ENCODE measurements at regions not wholly inside any gene's neighbourhood (a gene's known extent, or its start where the extent isn't known, plus 50 kb on each side); places are given as distances from the start of the nearest gene placed in this dataset.
"Not testable (repeated sequence)": the region's sequence is repeated elsewhere in the genome, so short reads cannot be mapped to it uniquely, and the experiment has no call there.

DNA sequence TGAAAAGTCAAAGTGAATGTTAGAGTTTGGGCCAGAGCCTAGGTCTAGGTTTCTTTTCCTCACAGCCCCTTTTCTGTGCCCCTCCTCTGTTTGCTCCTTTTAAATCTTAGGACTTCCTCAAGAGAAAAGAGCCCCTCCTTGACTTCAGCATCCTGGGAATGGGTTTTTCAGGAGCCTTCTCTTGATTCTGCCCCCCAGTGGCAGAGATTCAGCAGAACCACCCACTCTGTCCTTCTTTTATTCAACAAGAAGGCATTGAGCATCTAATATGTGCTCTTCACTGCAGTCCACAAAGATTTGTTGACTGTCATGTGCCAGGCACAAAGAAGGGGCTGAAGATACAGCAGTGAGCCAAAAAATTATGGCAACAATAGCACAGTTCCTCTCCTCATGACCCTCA lies 270.8 kb upstream of the CDH5 start:
- no peak for DNase-seq (ENCODE audit: low spot score)

DNA sequence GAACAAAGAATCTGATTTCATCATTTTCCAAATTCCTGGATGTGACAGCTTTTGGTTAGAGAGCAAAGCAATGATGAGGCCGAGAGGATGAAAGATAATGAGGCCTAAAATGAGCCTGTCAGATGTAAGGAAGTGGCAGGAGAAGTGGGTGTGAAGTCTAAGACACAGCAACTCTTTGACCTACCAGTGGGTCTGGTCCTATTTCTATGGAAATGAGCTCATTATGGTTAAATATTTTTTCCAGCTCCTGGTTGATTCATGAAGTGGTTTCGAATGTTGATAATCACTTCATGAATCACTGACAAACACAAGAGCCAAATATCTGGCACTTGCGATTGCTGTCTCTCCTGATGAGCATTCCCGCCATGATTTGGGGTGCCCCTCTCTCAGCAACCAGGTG lies 273.3 kb upstream of the CDH5 start:
- DNase-seq (ENCODE audit: low spot score) = no peak

DNA sequence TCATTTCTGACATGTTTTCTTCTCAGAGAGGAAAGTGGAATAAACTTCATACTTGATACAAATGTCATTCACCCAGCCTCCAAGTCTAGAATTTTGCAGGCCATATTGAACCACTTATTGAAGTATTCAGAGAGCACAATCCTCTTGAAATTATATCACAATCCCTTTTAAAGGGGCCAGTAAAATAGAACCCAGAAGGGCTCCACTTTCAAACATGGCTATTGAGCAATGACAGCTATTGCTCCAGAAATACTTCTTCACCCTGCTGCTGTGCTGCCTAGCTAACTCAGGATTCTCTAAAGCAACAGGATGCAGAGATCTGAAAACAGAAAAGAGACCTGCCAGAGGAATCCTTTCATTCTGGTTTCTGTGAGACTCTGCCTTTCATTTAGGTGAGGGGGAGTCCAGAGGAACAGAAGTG lies 275.0 kb upstream of the CDH5 start:
- DNase-seq (ENCODE audit: low spot score) = no peak

DNA sequence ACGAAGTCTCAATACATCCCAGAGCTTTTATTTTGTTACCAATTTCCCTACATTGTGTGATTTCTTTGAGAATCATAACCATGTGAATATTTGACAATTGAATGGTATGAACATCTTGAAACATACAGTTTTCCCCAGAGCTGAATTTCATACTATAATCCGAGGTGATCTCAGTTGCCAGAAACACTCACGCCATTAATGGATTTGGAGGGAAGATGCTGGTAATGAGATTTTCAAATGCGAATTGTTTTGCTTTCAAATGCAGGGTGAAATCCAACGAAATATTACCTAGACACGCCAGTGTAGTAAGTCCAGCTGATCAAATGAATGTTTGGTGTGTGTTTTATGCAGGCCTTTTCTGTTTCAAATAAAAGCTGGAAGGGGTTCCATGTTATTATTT lies 277.8 kb upstream of the CDH5 start:
- DNase-seq (ENCODE audit: low spot score) = no peak

DNA sequence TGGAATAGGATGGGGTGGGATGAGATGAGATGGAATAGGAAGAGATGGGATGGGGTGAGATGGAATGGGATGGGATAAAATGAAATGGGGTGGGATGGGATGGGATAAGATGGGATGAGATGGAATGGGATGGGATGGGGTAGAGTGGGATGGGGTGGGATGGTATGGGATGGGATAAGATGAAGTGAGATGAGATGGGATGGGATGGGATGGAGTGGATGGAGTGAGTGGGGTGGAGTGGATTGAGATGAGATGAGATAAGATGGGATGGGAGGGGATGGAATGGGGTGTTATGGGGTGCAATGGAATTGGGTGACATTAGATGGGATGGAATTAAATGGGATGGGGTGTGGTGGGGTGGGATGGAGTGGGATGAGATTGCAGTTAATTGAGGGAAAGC lies 279.2 kb upstream of the CDH5 start:
- DNase-seq (ENCODE audit: low spot score) = no peak

DNA sequence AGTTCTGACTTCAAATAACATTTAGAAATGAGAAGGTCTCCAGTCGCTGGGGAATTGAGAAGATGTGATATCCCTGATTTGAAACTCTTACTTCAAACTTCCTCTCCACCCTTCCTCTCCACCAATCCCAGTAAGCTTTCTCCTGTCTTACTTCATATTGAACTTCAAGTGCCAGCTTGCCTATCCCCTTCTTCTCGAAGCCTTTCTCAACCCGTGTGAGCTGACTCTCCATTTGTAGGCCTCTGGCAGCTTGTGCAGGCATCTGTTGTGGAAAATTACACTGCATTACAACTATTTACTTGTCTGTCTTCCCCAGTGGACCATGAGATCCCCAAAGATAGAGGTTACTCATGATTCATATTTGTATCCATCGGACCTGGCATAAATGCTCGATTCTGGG lies 280.8 kb upstream of the CDH5 start:
- no peak for DNase-seq (ENCODE audit: low spot score)

DNA sequence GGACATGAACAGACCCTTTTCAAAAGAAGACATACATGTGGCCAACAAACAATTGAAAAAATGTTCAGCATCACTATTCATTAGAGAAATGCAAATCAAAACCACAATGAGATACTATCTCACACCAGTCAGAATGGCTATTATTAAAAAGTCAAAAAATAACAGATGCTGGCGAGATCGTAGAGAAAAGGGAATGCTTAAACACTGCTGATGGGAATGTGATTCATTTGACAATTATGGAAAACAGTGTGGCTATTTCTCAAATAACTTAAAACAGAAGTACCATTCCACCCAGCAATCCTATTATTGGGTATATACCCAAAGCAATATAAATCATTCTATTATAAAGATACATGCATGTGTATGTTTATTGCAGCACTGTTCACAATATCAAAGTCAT lies 281.8 kb upstream of the CDH5 start:
- DNase-seq (ENCODE audit: low spot score) = not testable (repeated sequence)

DNA sequence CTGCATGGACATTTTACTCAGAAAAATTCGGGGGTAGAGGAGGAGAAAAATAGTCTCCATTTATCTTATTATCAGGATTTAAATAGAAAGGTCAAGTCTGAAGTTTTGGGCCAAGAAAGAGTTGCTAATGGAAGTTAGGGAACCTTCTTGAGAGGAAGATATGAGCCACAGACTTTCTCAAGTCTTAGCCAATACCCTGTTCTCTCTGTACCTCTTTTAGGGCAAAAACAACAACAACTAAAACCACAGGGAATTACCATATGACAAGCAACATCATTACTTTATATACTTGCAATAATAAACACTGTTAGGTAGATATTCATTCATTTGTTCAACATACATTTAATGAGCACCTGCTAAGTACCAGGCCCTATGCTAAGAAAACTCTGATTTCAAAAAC lies 282.2 kb upstream of the CDH5 start:
- DNase-seq (ENCODE audit: low spot score) = no peak

DNA sequence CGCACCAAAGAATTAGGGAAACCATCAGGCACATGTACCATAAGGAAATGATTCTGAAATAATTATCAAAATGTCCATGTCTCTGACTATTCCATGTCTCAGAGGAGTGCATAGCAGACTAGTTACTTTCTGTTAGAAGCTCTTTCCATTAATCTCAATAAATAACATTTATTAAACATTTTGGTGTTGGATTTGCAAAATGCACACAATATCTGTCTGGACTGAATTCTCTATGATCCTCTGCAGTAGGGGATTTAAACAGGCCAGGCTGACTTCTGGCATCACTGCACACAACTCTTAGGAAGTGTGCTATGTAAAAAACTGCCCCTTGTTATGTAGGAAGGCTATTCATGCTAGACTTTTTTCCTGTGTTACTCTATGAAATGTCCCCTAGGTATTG lies 283.3 kb upstream of the CDH5 start:
- DNase-seq (ENCODE audit: low spot score) = no peak

DNA sequence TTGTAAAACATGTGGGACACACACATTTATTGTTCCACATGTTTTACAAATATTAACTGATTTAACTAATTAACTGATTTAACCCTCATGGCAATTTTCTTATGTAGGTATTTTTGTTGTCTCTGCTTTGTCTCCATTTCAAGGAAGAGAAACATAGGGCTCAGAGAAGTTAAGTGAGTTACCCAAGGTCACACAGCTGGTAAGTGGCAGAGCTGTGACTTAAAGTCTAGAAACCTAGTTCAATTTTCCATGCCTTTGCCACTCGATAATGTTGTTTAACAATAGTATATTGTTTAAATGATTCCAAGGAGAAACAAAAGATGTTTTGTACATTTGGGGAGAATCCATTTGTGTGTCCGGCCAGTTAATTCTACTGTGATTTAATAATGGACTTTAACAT lies 284.1 kb upstream of the CDH5 start:
- DNase-seq (ENCODE audit: low spot score) = no peak

DNA sequence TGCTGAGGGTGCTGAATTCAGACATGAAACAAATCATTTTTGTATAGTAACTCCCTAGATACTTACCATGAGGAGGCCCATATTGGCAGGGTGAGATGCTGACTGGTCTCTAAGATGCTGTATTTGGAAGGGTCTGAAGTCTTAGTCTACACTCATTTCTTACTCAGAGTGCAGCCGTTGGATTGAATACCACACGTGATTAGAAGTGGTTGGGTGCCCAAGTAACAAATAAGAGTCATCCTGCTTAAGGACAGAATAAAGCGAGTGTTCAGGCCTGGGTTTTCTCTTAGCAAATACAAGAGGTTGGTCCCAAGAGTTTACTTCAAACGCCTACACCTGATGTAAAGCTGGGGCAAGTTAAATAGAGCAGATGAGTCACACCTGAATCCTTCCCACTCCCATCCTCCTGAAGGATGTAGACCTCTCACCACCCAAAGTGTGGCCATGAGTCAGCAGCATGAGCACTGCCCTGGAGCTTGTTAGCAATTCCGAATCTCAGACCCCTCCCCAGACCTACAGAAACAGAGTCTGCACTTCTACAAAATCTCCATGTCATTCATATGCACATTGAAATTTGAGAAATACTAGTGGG lies 284.6 kb upstream of the CDH5 start:
- no peak for DNase-seq (ENCODE audit: low spot score)

DNA sequence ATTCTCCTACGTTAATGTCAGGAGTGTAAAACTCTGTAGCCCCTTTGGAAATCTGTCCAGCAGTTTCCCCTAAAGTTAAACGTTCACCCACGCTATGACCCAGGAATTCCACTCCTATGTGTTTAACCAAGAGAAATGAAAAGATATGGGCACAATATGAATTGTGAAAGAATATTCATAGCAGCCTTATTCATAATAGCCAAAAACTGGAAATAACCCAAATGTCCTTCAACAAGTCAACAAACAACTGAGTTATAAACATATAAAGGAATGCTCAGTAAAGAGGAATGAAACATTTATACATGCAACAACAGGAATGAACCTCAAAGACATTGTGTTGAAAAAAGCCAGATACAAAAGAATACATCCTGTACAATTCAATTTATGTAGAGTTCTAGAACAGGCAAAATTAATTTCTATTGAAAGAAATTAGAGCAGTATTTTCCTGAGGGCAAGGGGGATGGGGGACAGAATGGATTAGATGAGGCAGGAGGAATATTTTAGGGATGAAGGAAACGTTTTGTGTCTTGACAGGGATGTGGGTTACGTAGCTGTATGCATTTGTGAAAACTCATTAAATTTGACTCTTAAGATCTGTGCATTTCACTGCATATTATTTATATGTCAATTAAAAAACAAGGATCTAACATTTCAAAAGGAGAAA lies 286.7 kb upstream of the CDH5 start:
- DNase-seq (ENCODE audit: low spot score) = no peak

DNA sequence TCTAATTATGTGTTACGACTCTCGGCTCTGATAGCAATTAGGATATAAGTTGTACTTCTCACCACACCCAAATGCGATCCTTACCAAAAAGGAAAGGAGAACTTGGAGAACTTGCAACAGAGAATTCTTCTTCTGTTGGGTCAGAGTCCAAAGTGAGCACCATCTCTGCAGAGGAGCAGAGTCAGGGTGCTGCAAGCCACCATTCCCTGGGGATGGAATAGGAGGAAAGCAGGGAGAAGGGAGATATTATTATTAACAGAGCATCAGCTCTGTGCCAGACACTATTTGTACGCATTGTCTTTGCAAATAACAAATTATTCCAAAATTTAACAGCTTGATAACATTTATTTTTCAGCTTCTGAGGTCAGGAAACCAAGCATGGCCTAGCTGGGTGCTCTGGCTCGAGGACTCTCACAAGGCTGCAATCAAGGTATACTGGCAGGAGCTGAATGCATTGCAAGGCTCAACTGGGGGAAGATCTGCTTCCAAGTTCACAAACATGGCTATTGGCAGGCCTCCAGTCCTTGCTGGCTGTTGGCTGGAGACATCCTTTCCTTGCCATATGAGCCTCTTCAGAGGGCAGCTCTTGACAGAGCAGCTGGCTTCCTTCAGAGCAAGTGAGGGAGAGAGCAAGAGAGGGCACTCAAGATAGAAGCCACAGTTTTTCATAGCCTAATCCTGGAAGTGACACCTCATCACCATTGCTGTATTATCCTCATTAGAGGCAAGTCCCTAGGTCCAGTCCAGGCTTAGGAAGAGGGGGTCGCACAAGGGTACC lies 296.2 kb upstream of the CDH5 start:
- no peak for DNase-seq (ENCODE audit: low spot score)

DNA sequence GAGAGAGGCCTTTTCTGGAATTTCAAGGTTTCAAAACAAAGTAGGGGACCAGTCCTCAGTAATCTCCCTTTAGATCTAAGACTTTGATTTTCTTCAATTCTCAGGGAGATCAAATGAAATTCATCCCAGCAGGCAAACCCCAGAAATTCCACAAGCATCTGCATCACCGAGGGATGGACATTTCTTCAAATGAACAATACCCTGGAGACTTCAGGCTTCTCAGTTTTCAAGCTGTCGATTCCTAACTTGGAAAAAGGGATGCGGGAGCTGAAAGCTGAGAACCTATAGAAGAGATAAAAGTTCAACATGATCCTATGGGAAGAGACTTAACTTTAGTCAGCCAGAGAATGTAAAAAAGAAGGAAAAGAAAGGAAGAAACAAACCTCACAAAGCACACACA lies 296.9 kb upstream of the CDH5 start:
- no peak for DNase-seq (ENCODE audit: low spot score)

DNA sequence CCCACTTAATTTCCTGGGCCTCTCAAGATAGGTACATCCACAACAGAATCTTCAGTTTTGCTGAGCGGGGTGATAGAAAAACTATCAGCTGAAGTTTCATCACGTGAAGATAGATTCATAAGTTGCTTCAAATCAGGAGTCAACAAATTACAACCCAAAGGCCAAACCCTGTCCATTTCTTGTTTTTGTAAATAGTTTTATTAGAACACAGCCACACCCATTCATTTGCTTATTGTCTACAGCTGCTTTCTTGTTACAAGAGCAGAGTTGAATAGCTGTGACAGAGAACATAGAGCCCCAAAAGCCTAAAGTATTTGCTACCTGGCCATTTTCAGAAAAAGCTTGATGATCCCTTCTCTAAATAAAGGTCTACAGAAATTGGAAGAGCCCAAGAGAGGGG lies 300.1 kb upstream of the CDH5 start:
- DNase-seq (ENCODE audit: low spot score) = no peak

DNA sequence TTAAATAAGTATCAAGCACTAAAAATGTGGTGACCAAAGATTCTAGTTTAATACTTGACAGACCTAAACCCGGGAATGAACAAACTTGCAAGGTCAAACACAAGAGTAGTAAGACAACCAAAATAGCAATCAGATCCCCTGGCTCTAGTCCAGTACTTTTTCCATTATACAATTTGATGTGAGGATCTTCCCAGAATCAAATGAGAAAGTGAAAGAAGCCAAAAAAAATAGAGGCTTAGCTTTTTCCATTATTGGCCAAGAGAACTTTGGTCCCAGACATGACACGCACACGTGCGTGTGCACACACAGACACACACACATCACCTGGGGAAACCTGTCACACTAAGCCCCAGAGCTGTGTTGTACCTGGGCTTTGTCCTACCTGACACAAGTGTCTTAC lies 300.6 kb upstream of the CDH5 start:
- no peak for DNase-seq (ENCODE audit: low spot score)

DNA sequence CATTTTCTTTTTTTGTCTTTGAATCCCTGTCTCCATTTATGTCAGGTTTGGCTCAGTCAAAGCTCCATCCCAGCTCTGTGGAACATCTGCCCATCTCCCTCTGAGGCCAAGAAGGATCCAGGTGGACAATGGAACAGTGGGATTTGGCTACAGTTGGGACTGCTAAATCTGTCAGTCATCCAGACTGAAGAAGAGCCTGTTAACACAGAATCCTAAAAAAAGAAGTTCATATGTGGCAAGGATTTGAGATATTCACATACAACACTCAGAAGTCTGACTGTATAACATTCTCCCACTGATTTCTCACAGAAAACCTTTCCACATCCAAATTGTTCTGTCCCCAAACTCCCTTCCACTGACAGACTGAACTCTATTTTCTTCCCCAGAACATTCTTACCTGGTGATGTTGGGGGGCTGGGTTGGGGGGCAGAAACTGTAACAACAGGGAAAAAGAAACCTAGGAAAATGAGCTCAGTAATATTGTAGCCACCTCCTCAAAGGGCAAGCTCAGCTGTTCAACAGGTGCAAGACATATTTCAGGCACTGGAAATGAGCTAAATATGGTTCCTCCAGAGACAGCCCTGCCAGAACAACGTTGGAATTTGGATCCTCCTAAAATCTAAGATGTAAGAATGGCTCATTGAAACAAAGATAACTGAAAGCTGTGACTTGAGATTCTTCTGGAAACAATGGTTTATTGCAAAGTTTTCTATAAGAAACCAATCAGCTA lies 301.5 kb upstream of the CDH5 start:
- no peak for DNase-seq (ENCODE audit: low spot score)

DNA sequence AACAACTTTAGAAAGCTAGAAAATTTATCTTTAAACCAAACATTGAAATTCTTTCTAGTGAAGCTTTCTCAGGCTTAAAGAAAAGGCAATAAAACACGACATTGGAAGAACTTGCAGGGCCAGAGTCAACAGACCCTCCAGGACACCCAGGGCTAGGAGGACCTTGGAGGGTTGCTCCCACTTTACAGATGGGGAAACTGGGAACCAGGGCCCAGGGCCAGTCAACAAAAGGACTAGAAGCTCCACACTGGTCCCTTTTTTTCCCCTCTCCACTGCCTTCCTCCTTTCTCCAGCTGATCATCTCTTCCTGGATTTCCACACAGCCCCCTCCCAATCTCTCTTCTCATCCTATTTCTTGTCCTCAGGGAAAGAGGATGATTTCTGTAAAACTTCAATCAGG lies 307.7 kb upstream of the CDH5 start:
- DNase-seq (ENCODE audit: low spot score) = no peak

DNA sequence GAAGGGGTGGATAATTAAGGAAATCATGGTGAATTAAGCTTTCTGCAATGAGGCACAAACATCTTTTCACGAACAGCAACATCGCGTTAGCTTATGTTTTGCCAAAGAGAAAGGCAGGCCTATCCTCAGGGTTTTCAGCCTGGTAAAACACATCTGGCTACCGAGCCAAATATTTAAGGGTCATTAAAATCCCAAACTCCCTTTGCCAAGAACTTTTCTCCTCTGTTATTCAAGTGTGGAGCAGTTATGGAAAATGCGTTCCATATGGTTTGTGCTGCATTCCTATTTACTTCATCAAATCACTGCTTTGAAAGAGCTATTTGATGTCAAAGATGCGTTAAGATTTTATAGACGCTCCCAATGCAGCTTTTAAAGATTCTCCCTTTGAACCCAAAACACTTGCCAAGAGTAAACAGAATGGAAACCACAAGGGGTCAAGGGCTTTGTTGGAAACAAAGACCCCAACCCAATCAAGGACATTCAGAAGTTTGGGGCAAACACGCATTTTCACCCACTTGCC lies 308.3 kb upstream of the CDH5 start:
- no peak for DNase-seq (ENCODE audit: low spot score)

DNA sequence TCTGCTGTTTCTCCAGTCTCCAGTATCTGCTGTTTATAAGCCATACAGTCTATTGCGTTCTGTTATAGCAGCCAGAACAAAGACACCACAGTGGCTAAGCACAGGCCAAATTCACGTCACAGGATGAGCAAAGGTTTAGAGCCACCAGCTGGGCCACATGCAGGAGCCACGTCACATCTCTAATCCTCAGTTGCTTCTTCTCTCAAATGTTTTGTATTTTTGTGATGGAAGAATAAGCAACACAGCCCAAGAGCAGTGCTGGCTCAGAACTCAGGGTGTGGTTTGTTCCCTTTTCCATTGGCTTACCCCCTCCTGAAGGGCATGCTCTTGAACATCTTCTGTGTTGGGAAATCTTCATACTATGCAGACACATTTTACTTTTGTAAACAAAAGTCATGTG lies 309.4 kb upstream of the CDH5 start:
- DNase-seq (ENCODE audit: low spot score) = no peak

DNA sequence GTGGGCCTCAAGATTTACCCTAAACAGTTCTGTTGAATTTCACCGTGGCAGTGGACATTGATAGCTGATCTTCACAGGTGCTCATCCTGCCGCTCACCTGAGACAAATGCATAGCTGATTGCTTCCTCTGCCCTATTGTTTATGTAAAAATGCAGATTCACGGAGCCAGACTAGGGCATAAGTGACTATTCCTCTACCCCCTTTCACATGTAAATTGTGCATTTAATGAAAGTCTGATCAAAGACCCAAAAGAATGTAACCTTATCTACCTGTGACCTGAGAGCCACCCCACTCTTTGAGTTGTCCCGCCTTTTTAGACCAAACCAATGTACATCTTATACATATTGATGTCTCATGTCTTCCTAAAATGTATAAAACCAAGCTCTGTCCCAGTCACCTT lies 312.4 kb upstream of the CDH5 start:
- DNase-seq (ENCODE audit: low spot score) = no peak

DNA sequence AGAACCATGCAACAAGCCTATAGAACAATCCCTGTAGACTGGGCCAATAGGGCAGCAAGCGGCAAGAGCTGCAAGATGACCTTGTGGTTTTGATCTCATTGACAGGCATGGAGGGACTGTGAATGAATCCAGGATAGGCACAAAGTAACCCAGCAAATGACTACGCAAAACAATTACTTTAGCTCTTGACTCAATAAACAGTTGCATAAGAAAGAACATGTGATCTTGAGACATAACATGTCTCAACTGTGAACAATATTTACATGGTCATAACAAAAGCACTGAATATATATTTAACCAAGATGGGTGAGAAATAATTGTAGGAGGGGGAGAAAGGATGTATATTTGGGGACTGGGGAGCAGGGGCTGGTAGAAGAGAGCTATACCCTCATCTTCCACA lies 313.7 kb upstream of the CDH5 start:
- DNase-seq (ENCODE audit: low spot score) = no peak

DNA sequence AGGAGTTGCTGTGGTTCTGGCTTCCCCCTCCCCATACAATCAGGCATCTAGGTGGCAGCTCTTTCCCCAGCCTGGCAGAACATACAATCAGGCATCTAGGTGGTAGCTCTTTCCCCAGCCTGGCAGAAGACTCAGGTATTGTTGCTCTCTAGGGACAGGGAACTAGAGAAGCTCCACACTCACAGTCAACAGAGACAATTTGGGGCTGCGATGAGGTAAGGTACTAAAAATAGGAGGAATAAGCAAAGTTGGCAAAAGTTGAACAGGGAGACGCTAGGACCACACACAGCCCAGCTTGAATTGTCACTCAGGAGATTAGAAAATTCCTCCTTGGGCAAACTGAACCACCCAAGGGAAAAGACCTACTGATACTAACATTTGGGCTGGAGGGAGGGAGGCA lies 315.5 kb upstream of the CDH5 start:
- DNase-seq (ENCODE audit: low spot score) = no peak
